ENCODE measurements at regions not wholly inside any gene's neighbourhood (a gene's known extent, or its start where the extent isn't known, plus 50 kb on each side); places are given as distances from the start of the nearest gene placed in this dataset.

DNA sequence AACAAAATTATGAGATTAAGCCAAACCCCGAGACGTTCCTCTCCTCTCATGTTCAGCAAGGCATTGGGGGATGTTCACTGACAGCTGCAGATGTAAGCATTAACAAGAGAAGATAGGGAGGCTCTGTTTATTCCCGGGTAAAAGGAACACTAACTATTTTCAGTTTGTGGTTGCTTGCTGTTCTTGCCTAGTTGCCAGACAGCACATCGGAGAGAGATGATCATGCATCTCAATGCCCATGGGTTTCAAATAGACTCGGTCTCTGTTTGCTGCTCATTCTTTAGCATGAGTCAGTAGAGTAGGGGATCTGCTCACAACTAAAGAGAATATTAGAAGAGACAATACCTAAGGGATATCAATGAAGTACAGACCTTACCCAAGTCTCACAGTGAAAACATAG is 78.3 kb downstream of the TMEM100 start:
- Histone ChIP-seq H3K9ac (ENCODE audit: insufficient read length) (no peak overlapping the region), H3K27ac (no peak overlapping the region), H3K36me3 (ENCODE audit: insufficient read depth, low read length) (no peaks in the 10 kb centered on the region), H3K9me3 (ENCODE audit: low read depth, low read length) (no peaks in the 10 kb centered on the region), H3K4me3 (no peak overlapping the region)
- no peak for DNase-seq (ENCODE audit: low read depth, low spot score)
- no peak for TF ChIP-seq EZH2 (IDR thresholded peaks at IDR 0.05)
- TF ChIP-seq FOXP2 (optimal IDR thresholded peaks at IDR 0.05; ENCODE audit: control extremely low read depth, extremely low read length, insufficient read depth) = no peak
- no peak for TF ChIP-seq POLR2AphosphoS5 (IDR thresholded peaks at IDR 0.05; ENCODE audit: borderline replicate concordance, low read depth, low read length)

DNA sequence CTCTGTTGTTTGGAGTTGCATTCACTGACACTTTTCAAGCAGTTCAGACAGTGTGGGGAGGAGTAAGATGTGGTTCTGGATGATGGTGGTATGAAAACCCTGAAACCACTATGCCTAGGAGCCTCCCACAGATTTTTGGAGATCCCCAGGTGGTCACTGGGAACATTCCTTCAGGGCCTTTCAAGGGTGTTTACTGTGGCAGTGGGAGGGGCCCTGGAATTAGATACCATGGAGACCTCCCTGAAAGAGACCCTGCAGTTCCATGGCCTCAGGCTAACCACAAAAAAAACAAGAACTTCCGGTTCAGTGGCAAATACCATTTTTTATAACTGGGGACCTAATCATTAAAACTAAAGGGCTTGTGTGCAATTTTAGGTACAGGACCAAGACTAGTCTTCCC is 79.9 kb downstream of the TMEM100 start:
- DNase-seq (ENCODE audit: low read depth, low spot score) = peak; percentile 82
- H3K27ac ChIP-seq = peak overlapping the region; percentile 71
- no peaks in the 10 kb centered on the region for H3K36me3 ChIP-seq (ENCODE audit: insufficient read depth, low read length)
- TF ChIP-seq POLR2AphosphoS5 (IDR thresholded peaks at IDR 0.05; ENCODE audit: borderline replicate concordance, low read depth, low read length) (peak; percentile 18; the same call in 1 of the 2 replicates), EZH2 (IDR thresholded peaks at IDR 0.05) (no peak), FOXP2 (optimal IDR thresholded peaks at IDR 0.05; ENCODE audit: control extremely low read depth, extremely low read length, insufficient read depth) (peak; percentile 58)
- H3K4me3 ChIP-seq = peak overlapping the region; percentile 18; the same call in 1 of the 2 replicates
- H3K9ac ChIP-seq (ENCODE audit: insufficient read length) = no peak overlapping the region
- H3K9me3 ChIP-seq (ENCODE audit: low read depth, low read length) = no peaks in the 10 kb centered on the region

DNA sequence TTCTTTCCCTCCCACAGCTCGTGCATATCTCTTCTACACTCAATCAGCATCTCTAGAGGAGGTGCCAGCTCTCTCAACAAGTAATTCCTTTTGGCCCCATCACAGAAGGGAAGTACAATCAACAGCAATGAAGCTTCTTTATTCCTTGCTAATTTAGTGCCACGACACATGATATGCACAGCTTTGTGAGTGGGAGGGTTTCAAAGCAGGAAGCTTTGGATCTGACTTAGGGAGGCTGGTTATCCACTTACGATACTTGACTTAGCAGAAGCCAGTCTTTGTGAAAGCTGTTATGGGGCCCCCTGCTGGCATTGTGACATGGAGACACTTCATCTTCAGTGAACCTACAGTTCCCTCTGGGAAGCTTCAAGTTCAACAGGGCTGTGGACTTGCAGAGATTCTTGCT is 81.0 kb downstream of the TMEM100 start:
- H3K27ac ChIP-seq = 0 out of 2 replicates have a peak overlapping the region, but pooled peaks have one; percentile 62
- H3K9me3 ChIP-seq (ENCODE audit: low read depth, low read length) = no peaks in the 10 kb centered on the region
- H3K9ac ChIP-seq (ENCODE audit: insufficient read length) = no peak overlapping the region
- no peaks in the 10 kb centered on the region for H3K36me3 ChIP-seq (ENCODE audit: insufficient read depth, low read length)
- TF ChIP-seq EZH2 (IDR thresholded peaks at IDR 0.05) = no peak
- TF ChIP-seq POLR2AphosphoS5 (IDR thresholded peaks at IDR 0.05; ENCODE audit: borderline replicate concordance, low read depth, low read length) = no peak
- TF ChIP-seq FOXP2 (optimal IDR thresholded peaks at IDR 0.05; ENCODE audit: control extremely low read depth, extremely low read length, insufficient read depth) = no peak
- H3K4me3 ChIP-seq = no peak overlapping the region
- peak; percentile 60 for DNase-seq (ENCODE audit: low read depth, low spot score)

GRCh38 chr17:55639096-55639495 is 83.6 kb downstream of the TMEM100 start:
- no peak overlapping the region for H3K27ac ChIP-seq
- no peak overlapping the region for H3K9ac ChIP-seq (ENCODE audit: insufficient read length)
- no peak overlapping the region for H3K4me3 ChIP-seq
- H3K9me3 ChIP-seq (ENCODE audit: low read depth, low read length) = no peaks in the 10 kb centered on the region
- no peak for DNase-seq (ENCODE audit: low read depth, low spot score)
- TF ChIP-seq FOXP2 (optimal IDR thresholded peaks at IDR 0.05; ENCODE audit: control extremely low read depth, extremely low read length, insufficient read depth) (no peak), EZH2 (IDR thresholded peaks at IDR 0.05) (no peak), POLR2AphosphoS5 (IDR thresholded peaks at IDR 0.05; ENCODE audit: borderline replicate concordance, low read depth, low read length) (no peak)
- no peaks in the 10 kb centered on the region for H3K36me3 ChIP-seq (ENCODE audit: insufficient read depth, low read length)

- TF ChIP-seq FOXP2 (optimal IDR thresholded peaks at IDR 0.05; ENCODE audit: control extremely low read depth, extremely low read length, insufficient read depth) (no peak), EZH2 (IDR thresholded peaks at IDR 0.05) (no peak), POLR2AphosphoS5 (IDR thresholded peaks at IDR 0.05; ENCODE audit: borderline replicate concordance, low read depth, low read length) (no peak)
- H3K9ac ChIP-seq (ENCODE audit: insufficient read length) = no peak overlapping the region
- no peaks in the 10 kb centered on the region for H3K9me3 ChIP-seq (ENCODE audit: low read depth, low read length)
- H3K27ac ChIP-seq = no peak overlapping the region
- DNase-seq (ENCODE audit: low read depth, low spot score) = no peak
- H3K4me3 ChIP-seq = no peak overlapping the region
- no peaks in the 10 kb centered on the region for H3K36me3 ChIP-seq (ENCODE audit: insufficient read depth, low read length)
Observed at GRCh38 chr17:55635253-55635914, 87.3 kb downstream of the TMEM100 start.

DNA sequence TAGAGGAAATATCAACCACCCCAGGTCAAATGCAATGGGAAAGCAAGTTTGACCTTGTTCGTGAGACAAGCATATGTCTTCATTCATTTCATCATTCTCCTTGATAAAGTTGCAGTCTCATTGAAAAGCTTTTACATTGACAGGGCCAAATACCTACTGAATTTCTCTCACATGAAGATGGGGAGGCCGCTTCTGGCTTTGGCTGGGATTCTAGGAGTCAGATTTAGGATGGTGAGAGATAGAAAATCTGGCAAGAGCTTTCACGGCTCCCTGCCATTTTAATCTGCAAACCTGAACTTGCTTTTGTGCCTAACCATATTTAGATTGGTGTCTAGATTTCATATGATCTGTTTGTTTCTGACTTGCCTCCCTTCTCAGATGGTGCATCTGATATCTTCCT is 88.0 kb downstream of the TMEM100 start:
- Histone ChIP-seq H3K4me3 (no peak overlapping the region), H3K9me3 (ENCODE audit: low read depth, low read length) (no peaks in the 10 kb centered on the region), H3K27ac (no peak overlapping the region), H3K36me3 (ENCODE audit: insufficient read depth, low read length) (no peaks in the 10 kb centered on the region), H3K9ac (ENCODE audit: insufficient read length) (no peak overlapping the region)
- TF ChIP-seq FOXP2 (optimal IDR thresholded peaks at IDR 0.05; ENCODE audit: control extremely low read depth, extremely low read length, insufficient read depth) = no peak
- TF ChIP-seq POLR2AphosphoS5 (IDR thresholded peaks at IDR 0.05; ENCODE audit: borderline replicate concordance, low read depth, low read length) = no peak
- DNase-seq (ENCODE audit: low read depth, low spot score) = no peak

GRCh38 chr17:55632893-55633292 is 89.8 kb downstream of the TMEM100 start:
- Histone ChIP-seq H3K4me3 (no peak overlapping the region), H3K27ac (no peak overlapping the region)
- no peak for DNase-seq (ENCODE audit: low read depth, low spot score)

DNA sequence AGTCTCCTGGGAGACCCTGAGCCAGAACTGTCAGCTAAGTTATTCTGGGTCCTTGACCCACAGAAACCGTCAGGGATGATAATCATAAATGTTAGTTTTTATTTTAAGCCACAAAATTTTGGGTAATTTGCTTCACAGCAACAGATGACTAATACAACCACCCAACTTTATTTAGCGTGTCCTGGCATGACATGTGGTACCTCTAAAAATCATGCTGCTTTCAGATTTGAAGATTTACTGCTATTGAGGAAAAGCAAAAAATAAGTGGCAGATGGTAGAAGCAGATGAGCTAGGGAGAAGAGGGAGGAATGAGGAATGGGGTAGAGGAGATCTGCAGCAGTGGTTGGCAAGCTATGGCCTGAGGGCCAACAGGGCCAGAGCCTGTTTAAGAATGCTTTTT is 90.4 kb downstream of the TMEM100 start:
- Histone ChIP-seq H3K9ac (ENCODE audit: insufficient read length) (no peak overlapping the region), H3K36me3 (ENCODE audit: insufficient read depth, low read length) (no peaks in the 10 kb centered on the region), H3K4me3 (no peak overlapping the region), H3K9me3 (ENCODE audit: low read depth, low read length) (no peaks in the 10 kb centered on the region), H3K27ac (no peak overlapping the region)
- no peak for DNase-seq (ENCODE audit: low read depth, low spot score)
- no peak for TF ChIP-seq POLR2AphosphoS5 (IDR thresholded peaks at IDR 0.05; ENCODE audit: borderline replicate concordance, low read depth, low read length)
- TF ChIP-seq FOXP2 (optimal IDR thresholded peaks at IDR 0.05; ENCODE audit: control extremely low read depth, extremely low read length, insufficient read depth) = no peak
- TF ChIP-seq EZH2 (IDR thresholded peaks at IDR 0.05) = no peak

More at GRCh38 chr17:55632893-55633292, 89.8 kb downstream of the TMEM100 start:
- no peak overlapping the region for H3K9ac ChIP-seq (ENCODE audit: insufficient read length)
- no peaks in the 10 kb centered on the region for H3K9me3 ChIP-seq (ENCODE audit: low read depth, low read length)
- no peaks in the 10 kb centered on the region for H3K36me3 ChIP-seq (ENCODE audit: insufficient read depth, low read length)
- TF ChIP-seq POLR2AphosphoS5 (IDR thresholded peaks at IDR 0.05; ENCODE audit: borderline replicate concordance, low read depth, low read length) = no peak
- no peak for TF ChIP-seq FOXP2 (optimal IDR thresholded peaks at IDR 0.05; ENCODE audit: control extremely low read depth, extremely low read length, insufficient read depth)
- no peak for TF ChIP-seq EZH2 (IDR thresholded peaks at IDR 0.05)

GRCh38 chr17:55629995-55630394 is 92.7 kb downstream of the TMEM100 start:
- Histone ChIP-seq H3K27ac (no peak overlapping the region), H3K4me3 (no peak overlapping the region), H3K9me3 (ENCODE audit: low read depth, low read length) (no peaks in the 10 kb centered on the region), H3K9ac (ENCODE audit: insufficient read length) (no peak overlapping the region), H3K36me3 (ENCODE audit: insufficient read depth, low read length) (no peaks in the 10 kb centered on the region)
- no peak for DNase-seq (ENCODE audit: low read depth, low spot score)
- TF ChIP-seq EZH2 (IDR thresholded peaks at IDR 0.05) (no peak), POLR2AphosphoS5 (IDR thresholded peaks at IDR 0.05; ENCODE audit: borderline replicate concordance, low read depth, low read length) (no peak)
